NCI-H1930 (cell line): ENCODE measurements at regions not wholly inside any gene's neighbourhood (a gene's known extent, or its start where the extent isn't known, plus 50 kb on each side); places are given as distances from the start of the nearest gene placed in this dataset.

Experiments
- DNase-seq, 2 experiments: peaks; one replicate each; lab custom pipeline; 2025; lab: John Stamatoyannopoulos, UW

DNA sequence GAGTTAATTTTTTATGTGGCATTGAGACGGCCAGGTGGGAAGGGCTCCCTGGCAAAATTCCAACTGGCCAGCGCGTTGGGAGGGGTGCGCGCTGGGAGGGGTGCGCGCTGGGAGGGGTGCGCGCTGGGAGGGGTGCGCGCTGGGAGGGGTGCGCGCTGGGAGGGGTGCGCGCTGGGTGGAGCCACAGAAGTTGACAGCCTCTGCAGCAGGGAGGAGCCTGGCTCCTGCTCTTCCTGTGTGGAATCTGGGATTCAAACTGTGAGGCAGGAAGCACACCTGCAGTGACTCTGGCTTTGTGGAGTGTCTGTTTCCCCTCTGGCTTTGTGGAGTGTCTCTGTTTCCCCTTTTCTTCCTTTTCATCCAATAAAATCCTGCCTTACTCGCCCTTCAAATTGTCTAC, 147.9 kb upstream of the CBLN2 start:
- DNase-seq = no peak

GRCh38 chr18:72687736-72688135, 143.6 kb upstream of the CBLN2 start:
- no peak for DNase-seq

DNA sequence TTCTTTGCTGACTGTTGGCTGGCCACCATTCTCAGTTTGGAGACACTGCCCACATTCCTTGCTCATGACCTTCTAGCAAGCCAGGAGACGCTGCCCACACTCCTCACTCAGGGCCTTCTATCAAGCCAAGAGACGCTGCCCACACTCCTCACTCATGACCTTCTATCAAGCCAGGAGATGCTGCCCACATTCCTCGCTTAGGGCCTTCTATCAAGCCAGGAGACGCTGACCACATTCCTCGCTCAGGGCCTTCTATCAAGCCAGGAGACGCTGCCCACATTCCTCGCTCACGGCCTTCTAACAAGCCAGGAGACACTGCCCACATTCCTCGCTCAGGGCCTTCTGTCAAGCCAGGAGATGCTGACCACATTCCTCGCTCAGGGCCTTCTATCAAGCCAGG, 131.3 kb upstream of the CBLN2 start:
- DNase-seq = no peak

DNA sequence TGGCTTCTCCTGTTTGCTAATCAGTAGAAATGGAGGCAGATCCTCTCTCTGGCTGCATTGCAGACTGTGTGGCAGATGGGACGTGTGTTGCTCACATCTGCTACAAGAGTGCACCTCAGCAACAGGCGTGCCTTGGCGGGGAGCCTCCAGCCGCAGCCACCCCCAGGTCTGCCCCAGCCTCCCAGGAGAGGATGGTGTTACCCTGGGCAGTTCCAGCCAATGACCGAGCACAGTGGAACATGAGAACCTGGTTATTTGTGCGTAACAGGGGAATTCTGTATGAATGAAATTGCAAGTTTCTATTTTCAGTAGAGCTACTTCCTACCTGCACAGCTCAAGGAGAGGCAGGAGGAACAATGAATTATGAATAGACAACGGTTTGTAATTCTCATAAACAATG, 130.6 kb upstream of the CBLN2 start:
- no peak for DNase-seq

GRCh38 chr18:72673242-72673641, 129.1 kb upstream of the CBLN2 start:
- no peak for DNase-seq

DNA sequence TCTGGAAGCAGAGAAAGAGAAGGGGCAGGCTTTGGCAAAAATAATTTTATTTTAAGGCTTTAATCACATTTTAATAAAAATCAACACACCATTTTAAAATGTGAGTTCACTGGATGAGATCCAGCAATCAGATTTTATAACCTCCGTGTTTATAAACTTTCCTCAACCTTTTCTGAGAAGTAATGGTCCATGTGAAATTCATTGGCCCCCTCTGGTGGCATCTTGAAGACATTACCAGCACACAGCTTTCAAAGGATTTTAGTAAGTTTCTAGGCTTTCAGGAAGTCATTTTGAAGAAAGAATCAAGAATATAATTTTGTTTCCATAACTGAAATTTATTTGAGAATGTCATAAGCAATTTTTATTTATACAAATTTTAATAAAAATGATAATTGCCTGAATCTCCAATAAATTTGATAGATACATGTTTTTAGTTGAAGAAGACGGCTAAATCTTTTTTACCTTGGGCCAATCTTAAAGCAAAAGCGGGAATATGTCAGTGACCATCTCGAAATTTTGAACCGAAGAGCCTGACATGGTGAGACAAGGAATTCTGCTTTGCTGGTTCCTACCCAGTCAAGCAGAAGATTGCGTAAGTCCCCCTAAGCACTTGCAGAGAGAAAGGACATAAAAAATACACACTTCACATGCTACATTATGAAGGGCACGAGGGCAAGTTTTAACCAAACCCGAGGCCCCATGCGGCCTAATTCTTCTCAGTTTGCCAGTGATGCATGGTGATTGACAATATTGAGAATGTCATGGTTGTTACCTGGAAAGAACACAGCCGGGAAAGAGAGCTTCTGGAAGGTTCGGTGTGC, 128.4 kb upstream of the CBLN2 start:
- DNase-seq = peak in 1 of 2 experiments; percentile 10

GRCh38 chr18:72667932-72668331, 123.8 kb upstream of the CBLN2 start:
- no peak for DNase-seq

GRCh38 chr18:72652990-72653593, 109.0 kb upstream of the CBLN2 start:
- DNase-seq = peak in 1 of 2 experiments; percentile 16

DNA sequence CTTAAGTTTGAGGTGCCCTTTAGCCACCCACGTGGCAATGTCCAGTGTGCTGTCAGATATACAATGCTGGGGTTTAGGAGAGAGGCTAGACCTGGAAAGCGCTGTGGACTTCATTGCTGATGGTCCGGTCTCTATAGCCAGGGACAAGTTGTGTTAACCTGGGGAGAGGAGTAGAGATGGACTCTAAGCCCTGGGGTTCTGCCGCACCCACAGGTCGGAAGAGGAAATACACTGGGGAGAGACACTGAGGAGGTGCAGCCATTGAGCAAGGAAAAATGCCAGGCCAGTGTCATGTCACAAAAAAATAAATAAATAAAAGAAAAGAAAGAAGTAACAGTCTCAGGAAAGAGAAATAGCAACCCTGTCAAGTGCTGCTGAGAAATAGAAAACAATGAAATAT, 106.9 kb upstream of the CBLN2 start:
- DNase-seq = no peak

DNA sequence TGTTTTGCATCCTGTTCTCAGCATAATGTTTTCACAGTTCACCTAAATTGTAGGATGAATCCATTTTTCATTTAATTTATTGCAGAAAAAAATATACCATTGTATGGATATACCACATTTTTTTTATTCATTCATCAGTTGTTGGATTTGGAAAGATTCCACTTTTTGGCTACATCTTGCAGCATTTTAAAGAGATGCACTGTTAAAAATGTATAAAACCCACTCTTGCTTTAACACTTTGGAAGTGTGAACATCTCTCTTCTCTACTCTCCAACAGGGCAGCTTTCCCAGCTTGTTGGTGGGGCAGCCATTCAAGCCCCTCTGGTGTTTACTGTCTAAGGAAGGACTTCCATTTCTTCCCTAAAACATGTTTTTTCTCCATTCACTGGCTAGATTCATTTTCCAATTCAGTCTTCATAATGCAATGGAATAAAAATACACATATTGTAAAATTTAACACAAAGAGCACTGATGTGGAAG, 104.4 kb upstream of the CBLN2 start:
- no peak for DNase-seq

DNA sequence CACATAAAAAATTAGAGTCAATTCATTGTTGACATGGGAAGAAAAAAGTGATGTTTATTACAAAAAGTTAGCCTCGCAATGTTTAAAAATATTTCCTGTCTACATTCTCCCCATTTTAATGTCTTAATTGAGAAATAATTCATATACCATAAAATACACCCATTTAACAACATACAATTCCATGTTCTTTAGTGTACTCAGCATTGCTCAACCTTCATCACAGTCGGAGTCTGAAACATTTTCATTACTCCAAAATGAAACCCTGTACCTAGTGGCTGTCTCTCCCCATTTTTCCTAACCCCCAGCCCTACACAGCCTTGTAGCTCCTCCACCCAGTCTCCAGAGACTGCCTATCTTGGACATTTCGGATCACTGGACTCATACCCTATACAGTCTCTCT, 103.9 kb upstream of the CBLN2 start:
- no peak for DNase-seq

DNA sequence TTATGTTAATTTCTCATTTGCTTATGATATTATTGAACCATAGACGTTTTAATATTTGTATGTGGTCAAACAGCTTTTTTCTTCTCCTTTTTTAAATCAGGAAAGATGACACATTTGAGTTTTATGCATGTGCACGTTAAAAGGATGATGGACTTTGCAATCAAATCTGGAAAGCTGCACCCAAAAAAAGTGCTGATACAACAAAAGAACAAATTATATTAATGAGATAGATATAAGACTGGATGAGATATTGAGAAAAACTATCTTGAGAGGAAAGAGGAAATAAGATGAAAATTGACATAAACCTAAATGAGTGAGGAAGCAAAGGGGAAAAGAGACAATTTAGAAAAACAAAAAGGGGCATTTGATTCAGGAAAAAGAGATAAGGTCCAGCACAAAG, 96.4 kb upstream of the CBLN2 start:
- no peak for DNase-seq

DNA sequence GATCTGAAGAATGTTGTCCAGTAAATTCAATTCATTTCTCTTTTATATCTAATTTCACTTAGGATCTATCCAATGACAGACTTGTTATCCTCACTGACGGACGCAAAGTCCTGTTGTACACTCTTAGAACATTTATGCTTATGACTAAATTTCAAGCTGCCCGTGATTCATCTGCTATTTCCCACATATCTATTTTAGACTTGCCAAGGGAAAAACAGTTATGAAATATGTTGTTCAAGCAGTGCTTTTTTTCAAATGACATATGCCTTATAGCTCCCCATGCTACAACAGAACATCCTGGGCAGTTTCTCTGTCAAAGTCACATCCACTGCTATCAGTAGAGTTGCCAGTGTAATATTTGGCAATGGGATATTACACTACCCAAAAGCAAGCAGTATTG, 94.2 kb upstream of the CBLN2 start:
- DNase-seq = no peak

DNA sequence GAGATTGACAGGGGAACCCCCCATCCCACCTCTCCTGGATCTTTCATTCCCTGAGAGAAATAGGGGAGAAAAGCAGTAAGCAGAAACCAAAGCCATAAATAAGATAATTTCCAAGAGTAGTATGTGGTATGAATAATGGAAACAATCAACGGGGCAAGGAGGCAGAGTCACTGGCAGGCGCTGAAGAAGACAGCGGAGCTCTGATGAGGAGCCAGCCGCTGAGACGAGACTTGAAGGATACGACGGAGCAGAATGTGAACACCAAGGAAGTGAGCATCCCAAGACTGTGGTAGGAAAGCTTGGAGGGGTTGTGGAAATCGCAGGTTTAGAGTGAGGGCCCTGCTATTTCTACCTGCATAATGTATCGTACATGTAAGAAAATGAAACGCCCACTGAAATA, 93.6 kb upstream of the CBLN2 start:
- no peak for DNase-seq

DNA sequence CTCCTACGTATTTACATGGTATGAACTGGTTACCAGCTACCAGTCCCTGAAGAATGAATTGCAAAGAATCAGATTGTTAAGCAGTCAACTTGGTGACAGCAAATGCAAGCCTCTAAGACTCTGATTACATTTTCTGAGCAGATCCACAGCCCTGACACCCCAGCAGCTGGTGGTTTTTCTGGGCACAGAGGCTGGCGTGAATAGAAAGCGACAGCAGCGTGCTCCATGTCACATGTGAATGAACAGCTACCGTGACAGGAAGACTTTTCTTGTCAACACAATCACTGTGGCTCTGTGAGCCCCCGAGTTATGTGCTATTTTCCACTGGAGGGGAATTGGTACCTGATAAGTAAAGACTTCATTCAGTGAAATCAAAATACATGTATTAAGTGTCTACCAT, 93.2 kb upstream of the CBLN2 start:
- DNase-seq = no peak

GRCh38 chr18:72636611-72637010, 92.5 kb upstream of the CBLN2 start:
- DNase-seq = no peak

- no peak for DNase-seq
These were observed 90.4 kb upstream of the CBLN2 start for GRCh38 chr18:72634500-72634899.

DNA sequence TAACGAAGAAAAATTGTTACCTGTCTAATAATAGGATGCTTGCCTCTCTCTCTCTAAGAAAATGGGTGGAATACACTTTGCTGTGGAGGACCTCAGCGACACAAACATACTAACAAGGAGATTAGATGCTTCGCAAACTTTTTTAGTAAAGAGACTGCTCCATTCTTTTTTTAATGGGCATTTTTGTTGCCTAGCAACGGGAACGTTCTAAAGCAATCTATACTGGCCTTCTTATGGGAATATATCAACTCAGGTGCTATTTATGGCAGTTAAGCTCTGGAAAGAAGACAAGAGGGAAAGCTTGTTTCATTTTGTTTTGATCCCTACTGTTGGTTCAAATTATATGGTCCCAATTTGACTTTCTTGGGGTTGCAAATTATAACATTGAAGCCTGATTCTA, 86.8 kb upstream of the CBLN2 start:
- DNase-seq = no peak

DNA sequence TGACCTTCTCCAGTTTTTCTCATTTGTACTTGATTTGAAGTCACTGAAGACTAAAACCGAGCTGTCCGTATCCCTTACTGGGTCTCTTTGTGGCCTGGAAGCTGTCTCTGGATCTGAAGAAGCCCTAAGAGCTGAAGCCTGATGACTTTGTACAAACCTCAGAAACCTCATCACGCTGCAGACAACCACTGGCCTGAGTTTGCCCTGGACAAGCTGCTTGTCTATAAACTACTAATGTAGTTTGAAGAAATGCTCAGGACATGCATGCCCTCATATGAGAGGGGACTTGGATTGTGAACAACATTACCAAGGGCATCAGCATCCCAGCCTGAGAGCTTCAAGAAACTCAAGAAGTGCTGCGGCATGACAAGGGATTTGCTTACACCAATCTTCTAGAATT, 79.3 kb upstream of the CBLN2 start:
- DNase-seq = no peak

- no peak for DNase-seq
These were observed 69.4 kb upstream of the CBLN2 start for GRCh38 chr18:72613534-72613930.

DNA sequence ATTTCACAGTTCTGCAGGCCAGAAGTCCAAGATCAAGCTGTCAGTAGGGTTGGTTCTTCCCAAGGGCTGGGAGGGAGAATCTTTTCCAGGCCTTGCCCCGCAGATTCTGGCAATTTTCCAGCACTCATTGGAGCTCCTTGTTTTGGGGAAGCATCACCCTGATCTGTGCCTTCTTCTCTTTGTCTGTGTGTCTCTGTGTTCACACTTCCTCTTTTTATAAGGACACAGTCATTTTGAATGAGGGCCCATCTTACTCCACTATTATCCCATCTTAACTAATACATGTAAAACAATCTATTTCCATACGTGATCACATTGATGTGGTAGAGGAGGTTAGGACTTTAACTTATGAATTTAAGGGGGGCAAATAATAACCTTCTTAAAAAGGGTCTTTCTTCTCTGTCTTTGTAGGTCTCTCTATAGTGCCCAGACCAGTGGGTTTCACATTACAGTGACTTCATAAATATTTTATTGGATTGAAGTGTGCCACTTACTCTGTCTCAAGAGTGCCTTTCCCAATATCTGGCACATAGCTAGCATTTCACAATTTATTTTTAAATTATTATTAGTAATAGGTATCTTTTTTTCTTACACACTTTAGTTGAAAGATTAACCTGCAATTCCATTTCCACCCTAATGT, 68.9 kb upstream of the CBLN2 start:
- no peak for DNase-seq

DNA sequence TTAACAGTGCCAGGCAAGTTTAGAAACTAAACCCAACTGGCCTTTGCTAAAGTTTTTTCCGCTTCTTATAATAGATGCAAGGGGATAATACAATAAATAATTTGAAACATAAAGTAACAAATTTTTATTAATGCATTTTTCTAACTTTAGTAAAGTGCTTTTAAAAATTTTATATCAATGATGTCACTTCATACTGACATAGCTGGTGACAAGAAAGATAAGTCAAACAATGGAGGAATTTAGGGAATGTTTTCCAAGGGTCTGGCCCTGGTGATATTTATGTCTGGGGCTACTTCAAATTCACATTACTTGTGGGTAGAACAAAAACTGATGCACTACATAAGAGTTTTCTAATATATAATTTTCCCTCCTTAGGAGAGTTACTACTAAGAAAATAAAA, 61.2 kb upstream of the CBLN2 start:
- DNase-seq = no peak

GRCh38 chr18:72601944-72602343, 57.8 kb upstream of the CBLN2 start:
- DNase-seq = no peak
